Mesenchymal stem cell (in vitro differentiated cells and primary cell): ENCODE measurements at regions not wholly inside any gene's neighbourhood (a gene's known extent, or its start where the extent isn't known, plus 50 kb on each side); places are given as distances from the start of the nearest gene placed in this dataset.

Experiments
- DNase-seq: peaks from one replicate; pipeline ENCODE4 v3.0.0-alpha.2; 2013
- H2AFZ ChIP-seq: one replicate; pipeline ENCODE4 v1.6.1; 2013; ENCODE audit warnings: low read depth, mild to moderate bottlenecking, control low read depth, inconsistent platforms, low read length, moderate library complexity
- H2AK5ac ChIP-seq: 2 replicates; pipeline ENCODE4 v1.6.1; 2013; ENCODE audit warnings: low read length, moderate library complexity, mild to moderate bottlenecking, inconsistent platforms; ENCODE audit not compliant: severe bottlenecking
- H2BK120ac ChIP-seq: one replicate; pipeline ENCODE4 v1.6.1; 2013; ENCODE audit warnings: low read depth, mild to moderate bottlenecking, inconsistent platforms, low read length, moderate library complexity
- H2BK12ac ChIP-seq, 2 experiments: one replicate each; pipeline ENCODE4 v1.6.1; 2013; ENCODE audit warnings: inconsistent platforms in 2 of 2, low read length in 2 of 2, mild to moderate bottlenecking in 2 of 2, moderate library complexity in 2 of 2, control low read depth in 1 of 2
- H2BK15ac ChIP-seq: one replicate; pipeline ENCODE4 v1.6.1; 2013; ENCODE audit warnings: mild to moderate bottlenecking, low read depth, inconsistent platforms; ENCODE audit not compliant: poor library complexity, severe bottlenecking
- H2BK5ac ChIP-seq: 2 replicates; pipeline ENCODE4 v1.6.1; 2013; ENCODE audit warnings: low read depth, mild to moderate bottlenecking, low read length, control low read depth, inconsistent platforms; ENCODE audit not compliant: poor library complexity, severe bottlenecking
- H3K14ac ChIP-seq, 2 experiments: one replicate each; pipeline ENCODE4 v1.6.1; 2013; ENCODE audit warnings: inconsistent platforms in 2 of 2, low read length in 2 of 2, control low read depth in 1 of 2, mild to moderate bottlenecking in 1 of 2, moderate library complexity in 1 of 2
- H3K18ac ChIP-seq, 2 experiments: one replicate each; pipeline ENCODE4 v1.6.1; 2013; ENCODE audit warnings: inconsistent platforms in 2 of 2, low read length in 2 of 2, control low read depth in 1 of 2, low read depth in 1 of 2, mild to moderate bottlenecking in 1 of 2
- H3K23ac ChIP-seq, 2 experiments: one replicate each; pipeline ENCODE4 v1.6.1; 2013; ENCODE audit warnings: inconsistent platforms in 2 of 2, low read length in 2 of 2, mild to moderate bottlenecking in 2 of 2, moderate library complexity in 2 of 2, control low read depth in 1 of 2
- H3K27ac ChIP-seq: 2 replicates; pipeline ENCODE4 v1.5.1; 2013; ENCODE audit warnings: mild to moderate bottlenecking, moderate library complexity, low read length, control low read depth, inconsistent platforms; ENCODE audit not compliant: poor library complexity, severe bottlenecking
- H3K27me3 ChIP-seq, 2 experiments: 2 replicates each; pipeline versions ENCODE4 v1.6.1 to v1.7.0; 2013; ENCODE audit warnings: low read length in 2 of 2, mild to moderate bottlenecking in 2 of 2, moderate library complexity in 2 of 2, control low read depth in 1 of 2, inconsistent platforms in 1 of 2; ENCODE audit not compliant: control insufficient read depth in 1 of 2, insufficient read depth in 1 of 2
- H3K36me3 ChIP-seq, 2 experiments: 2 replicates each; pipeline versions ENCODE4 v1.6.1 to v1.7.0; 2013; ENCODE audit warnings: low read length in 2 of 2, control low read depth in 1 of 2, inconsistent platforms in 1 of 2, low read depth in 1 of 2, mild to moderate bottlenecking in 1 of 2; ENCODE audit not compliant: insufficient read depth in 2 of 2, control insufficient read depth in 1 of 2
- H3K4ac ChIP-seq, 2 experiments: one replicate each; pipeline ENCODE4 v1.6.1; 2013; ENCODE audit warnings: inconsistent platforms in 2 of 2, low read length in 2 of 2, mild to moderate bottlenecking in 2 of 2, moderate library complexity in 2 of 2, control low read depth in 1 of 2, low read depth in 1 of 2
- H3K4me1 ChIP-seq: 2 replicates; pipeline ENCODE4 v1.6.1; 2013; ENCODE audit warnings: low read depth, low read length, control low read depth; ENCODE audit not compliant: control insufficient read depth, insufficient read depth
- H3K4me2 ChIP-seq: 2 replicates; pipeline ENCODE4 v1.6.1; 2013; ENCODE audit warnings: low read length, mild to moderate bottlenecking, inconsistent platforms; ENCODE audit not compliant: poor library complexity, severe bottlenecking
- H3K4me3 ChIP-seq, 2 experiments: 2 replicates each; pipeline versions ENCODE4 v1.5.1 to v1.7.0; 2013; ENCODE audit warnings: low read length in 2 of 2, mild to moderate bottlenecking in 2 of 2, control low read depth in 1 of 2, low read depth in 1 of 2; ENCODE audit not compliant: insufficient read depth in 1 of 2
- H3K79me1 ChIP-seq: replicated peaks from 2 replicates; pipeline ENCODE4 v1.6.1; 2013; ENCODE audit warnings: mild to moderate bottlenecking, control low read depth, low read length, inconsistent platforms; ENCODE audit not compliant: poor library complexity, severe bottlenecking
- H3K9ac ChIP-seq: 2 replicates; pipeline ENCODE4 v1.7.0; 2013; ENCODE audit warnings: mild to moderate bottlenecking, low read length, moderate library complexity
- H3K9me3 ChIP-seq: 2 replicates; pipeline ENCODE4 v1.7.0; 2013; ENCODE audit warnings: mild to moderate bottlenecking, low read length; ENCODE audit not compliant: control insufficient read depth
- H4K8ac ChIP-seq: one replicate; pipeline ENCODE4 v1.6.1; 2013; ENCODE audit warnings: inconsistent platforms, mild to moderate bottlenecking, low read length, moderate library complexity
- H4K91ac ChIP-seq: one replicate; pipeline ENCODE4 v1.6.1; 2013; ENCODE audit warnings: mild to moderate bottlenecking, low read length, inconsistent platforms
- WGBS: methylation state at CpG from one replicate; pipeline ENCODE4 v1.1.7; 2013; ENCODE audit warnings: mixed read lengths; 5-methylcytosine and 5-hydroxymethylcytosine counted together

GRCh38 chr3:24965706-24966385 is 462.2 kb upstream of the RARB start:
- H3K9me3 ChIP-seq = no peaks in the 10 kb centered on the region
- H3K9ac ChIP-seq = no peak overlapping the region
- no peak overlapping the region for H3K4me2 ChIP-seq
- 63% methylated on average over 1 of the region's 2 CpGs for WGBS
- no peak overlapping the region for H3K4ac ChIP-seq
- H3K23ac ChIP-seq = no peak overlapping the region
- H3K27me3 ChIP-seq = no peaks in the 10 kb centered on the region
- no peak overlapping the region for H2BK5ac ChIP-seq
- H2AFZ ChIP-seq = no peak overlapping the region
- no peak overlapping the region for H4K91ac ChIP-seq
- no peak overlapping the region for H3K4me3 ChIP-seq
- H3K18ac ChIP-seq = no peak overlapping the region
- H3K4me1 ChIP-seq = no peaks in the 10 kb centered on the region
- no peak overlapping the region for H2BK12ac ChIP-seq
- no peak overlapping the region for H3K27ac ChIP-seq
- no peak for DNase-seq
- H2AK5ac ChIP-seq = no peak overlapping the region
- H3K79me1 ChIP-seq = no peaks in the 10 kb centered on the region
- H3K36me3 ChIP-seq = no peaks in the 10 kb centered on the region
- no peak overlapping the region for H2BK120ac ChIP-seq
- H3K14ac ChIP-seq = no peak overlapping the region
- H4K8ac ChIP-seq = no peak overlapping the region
- no peak overlapping the region for H2BK15ac ChIP-seq

GRCh38 chr3:24968036-24968435 is 460.0 kb upstream of the RARB start:
- no peak overlapping the region for H3K18ac ChIP-seq
- H3K4me1 ChIP-seq = no peaks in the 10 kb centered on the region
- no peak overlapping the region for H3K14ac ChIP-seq
- no peak overlapping the region for H2BK120ac ChIP-seq
- no peak overlapping the region for H2AK5ac ChIP-seq
- H2BK12ac ChIP-seq = no peak overlapping the region
- H3K4me3 ChIP-seq = no peak overlapping the region
- H3K36me3 ChIP-seq = no peaks in the 10 kb centered on the region
- H3K79me1 ChIP-seq = no peaks in the 10 kb centered on the region
- WGBS = 100% methylated on average over 1 of the region's 1 CpG
- no peak overlapping the region for H2BK15ac ChIP-seq
- no peak overlapping the region for H2BK5ac ChIP-seq
- no peak for DNase-seq
- H2AFZ ChIP-seq = no peak overlapping the region
- no peak overlapping the region for H4K91ac ChIP-seq
- H3K9me3 ChIP-seq = peaks cover 2% of the 10 kb centered on the region
- H3K9ac ChIP-seq = no peak overlapping the region
- H3K4ac ChIP-seq = no peak overlapping the region
- no peak overlapping the region for H3K27ac ChIP-seq
- no peak overlapping the region for H3K4me2 ChIP-seq
- no peak overlapping the region for H3K23ac ChIP-seq
- no peak overlapping the region for H4K8ac ChIP-seq
- no peaks in the 10 kb centered on the region for H3K27me3 ChIP-seq

GRCh38 chr3:24972491-24972890 is 455.6 kb upstream of the RARB start:
- Histone ChIP-seq H3K79me1 (no peaks in the 10 kb centered on the region), H3K23ac (no peak overlapping the region), H3K27me3 (no peaks in the 10 kb centered on the region), H3K27ac (no peak overlapping the region), H4K91ac (no peak overlapping the region), H2AK5ac (no peak overlapping the region), H3K9me3 (peaks cover 4% of the 10 kb centered on the region), H3K9ac (no peak overlapping the region), H3K14ac (no peak overlapping the region), H3K36me3 (no peaks in the 10 kb centered on the region), H3K18ac (no peak overlapping the region), H2BK120ac (no peak overlapping the region), H2BK15ac (no peak overlapping the region), H2BK12ac (no peak overlapping the region), H2BK5ac (no peak overlapping the region), H2AFZ (no peak overlapping the region), H4K8ac (no peak overlapping the region), H3K4me2 (no peak overlapping the region), H3K4me3 (no peak overlapping the region), H3K4ac (no peak overlapping the region), H3K4me1 (no peaks in the 10 kb centered on the region)
- no peak for DNase-seq
- WGBS = no CpG with 5 or more reads among the region's 1 CpG

DNA sequence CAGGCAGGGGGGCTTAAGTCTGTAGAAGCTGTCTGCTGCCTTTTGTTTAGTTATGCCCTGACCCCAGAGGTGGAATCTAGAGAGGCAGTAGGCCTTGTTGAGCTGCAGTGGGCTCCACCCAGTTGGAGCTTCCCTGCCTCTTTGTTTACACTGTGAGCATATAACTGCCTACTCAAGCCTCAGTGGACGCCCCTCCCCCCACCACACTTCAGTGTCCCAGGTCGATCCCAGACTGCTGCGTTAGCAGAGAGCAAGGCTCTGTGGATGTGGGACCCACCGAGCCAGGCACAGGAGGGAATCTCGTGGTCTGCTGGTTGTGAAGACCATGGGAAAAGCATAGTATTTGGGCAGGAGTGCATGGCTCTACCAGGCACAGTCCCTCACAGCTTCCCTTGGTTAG is 446.8 kb upstream of the RARB start:
- no peak overlapping the region for H3K27ac ChIP-seq
- H3K9me3 ChIP-seq = no peaks in the 10 kb centered on the region
- H4K8ac ChIP-seq = no peak overlapping the region
- no peak overlapping the region for H2BK15ac ChIP-seq
- no peak overlapping the region for H2BK5ac ChIP-seq
- no peak overlapping the region for H3K18ac ChIP-seq
- no peaks in the 10 kb centered on the region for H3K36me3 ChIP-seq
- H3K23ac ChIP-seq = no peak overlapping the region
- H3K4me3 ChIP-seq = no peak overlapping the region
- no peak overlapping the region for H2BK120ac ChIP-seq
- WGBS = 85% methylated on average over 3 of the region's 5 CpGs
- no peak overlapping the region for H4K91ac ChIP-seq
- H2BK12ac ChIP-seq = no peak overlapping the region
- H2AK5ac ChIP-seq = no peak overlapping the region
- no peak overlapping the region for H2AFZ ChIP-seq
- no peak for DNase-seq
- H3K14ac ChIP-seq = no peak overlapping the region
- no peak overlapping the region for H3K9ac ChIP-seq
- no peak overlapping the region for H3K4me2 ChIP-seq
- no peaks in the 10 kb centered on the region for H3K4me1 ChIP-seq
- no peaks in the 10 kb centered on the region for H3K79me1 ChIP-seq
- no peaks in the 10 kb centered on the region for H3K27me3 ChIP-seq
- no peak overlapping the region for H3K4ac ChIP-seq
